A549 (cell line): ENCODE measurements at regions not wholly inside any gene's neighbourhood (a gene's known extent, or its start where the extent isn't known, plus 50 kb on each side); places are given as distances from the start of the nearest gene placed in this dataset.

ENCODE experiments used
- ATAC-seq, 2 experiments: fragments of 200-7000 bp in 1 of 2; fragments of >200 bp in 1 of 2; cut with Nextera tagmentation in 1 of 2; cut with Tn5 transposase in 1 of 2; 3 replicates each; pipeline versions ENCODE4 v1.8.0 to v1.9.1; 2018 to 2020; ENCODE audit warnings: mild to moderate bottlenecking in 1 of 2, moderate library complexity in 1 of 2
- CTCF ChIA-PET: fragments of 300-600 bp; sonication (Branson Sonifier 250); formaldehyde crosslinking; extraction: SDS; loops from one replicate; lab custom pipeline; 2021; ENCODE audit warnings: antibody characterized with exemption, inconsistent platforms; lab: Yijun Ruan, JAX
- POLR2A ChIA-PET: fragments of 350-600 bp; formaldehyde crosslinking; extraction: SDS; loops from one replicate; lab custom pipeline; 2021; ENCODE audit warnings: antibody characterized with exemption, inconsistent platforms; lab: Yijun Ruan, JAX
- DNase-seq, 2 experiments: peaks; one replicate each; pipeline versions ENCODE4 v3.0.0 to v3.0.0-alpha.2; 2011 to 2016; ENCODE audit warnings: low read depth in 1 of 2, low spot score in 1 of 2
- FAIRE-seq: peaks from 2 replicates; lab custom pipeline; 2011; peaks lifted over from hg19 to GRCh38; lab: Jason Lieb, UNC
- H3K27ac ChIP-seq, 2 experiments: fragments of >200 bp; sonication (Bioruptor Twin); formaldehyde crosslinking; 3 replicates each; pipeline ENCODE4 v1.5.1; 2016 to 2017
- H3K4me1 ChIP-seq: fragments of >200 bp; sonication (Bioruptor Twin); formaldehyde crosslinking; 3 replicates; pipeline ENCODE4 v1.6.1; 2016
- H3K4me2 ChIP-seq: fragments of >200 bp; sonication (Bioruptor Twin); formaldehyde crosslinking; 3 replicates; pipeline ENCODE4 v1.6.1; 2016
- H3K4me3 ChIP-seq: fragments of >200 bp; sonication (Bioruptor Twin); formaldehyde crosslinking; 3 replicates; pipeline ENCODE4 v1.5.1; 2016
- H3K9me3 ChIP-seq: fragments of >200 bp; sonication (Bioruptor Twin); formaldehyde crosslinking; 3 replicates; pipeline ENCODE4 v1.6.1; 2016
- CEBPB ChIP-seq, 2 experiments: fragments of >200 bp in 1 of 2; sonication (Bioruptor Twin) in 1 of 2; formaldehyde crosslinking in 1 of 2; IDR thresholded peaks; 2 replicates each; pipeline ENCODE4 v1.6.1; 2012 to 2016
- CHD4 ChIP-seq: fragments of 200-600 bp; sonication (generic); IDR thresholded peaks from 2 replicates; pipeline ENCODE4 v1.6.1; 2016; ENCODE audit warnings: antibody characterized with exemption, mild to moderate bottlenecking, borderline replicate concordance
- E2F6 ChIP-seq: IDR thresholded peaks from 2 replicates; pipeline ENCODE4 v1.6.1; 2012; ENCODE audit warnings: low read depth, borderline replicate concordance
- EHF ChIP-seq: fragments of 250-450 bp; sonication (Bioruptor Pico); IDR thresholded peaks from 2 replicates; pipeline ENCODE4 v1.5.0; 2020; ENCODE audit warnings: mild to moderate bottlenecking
- EHMT2 ChIP-seq: fragments of 200-600 bp; sonication (generic); IDR thresholded peaks from 2 replicates; pipeline ENCODE4 v1.6.1; 2016; ENCODE audit warnings: antibody characterized with exemption, low read depth, mild to moderate bottlenecking, moderate library complexity
- ELK1 ChIP-seq: fragments of 150-350 bp; IDR thresholded peaks from 2 replicates; pipeline ENCODE4 v1.6.1; 2014; ENCODE audit warnings: low read depth, mild to moderate bottlenecking, low read length
- EP300 ChIP-seq, 2 experiments: fragments of >200 bp; sonication (Bioruptor Twin); formaldehyde crosslinking; IDR thresholded peaks; 2 replicates in 1 of 2; 3 replicates in 1 of 2; pipeline ENCODE4 v1.6.1; 2016 to 2017
- GATA3 ChIP-seq: IDR thresholded peaks from 2 replicates; pipeline ENCODE4 v1.6.1; 2012; ENCODE audit warnings: borderline replicate concordance
- HDAC2 ChIP-seq: fragments of 200-600 bp; sonication (generic); IDR thresholded peaks from 2 replicates; pipeline ENCODE4 v1.6.1; 2016
- HES2 ChIP-seq: fragments of >200 bp; sonication (Bioruptor Twin); formaldehyde crosslinking; IDR thresholded peaks from 2 replicates; pipeline ENCODE4 v1.6.1; 2016
- HOXA7 ChIP-seq: fragments of 250-450 bp; sonication (Bioruptor Pico); IDR thresholded peaks from 2 replicates; pipeline ENCODE4 v1.5.0; 2020; ENCODE audit warnings: mild to moderate bottlenecking, moderate library complexity
- JUN ChIP-seq, 2 experiments: fragments of >200 bp; sonication (Bioruptor Twin); formaldehyde crosslinking; IDR thresholded peaks; 2 replicates in 1 of 2; 3 replicates in 1 of 2; pipeline ENCODE4 v1.6.1; 2016 to 2017
- KDM5A ChIP-seq: fragments of 200-600 bp; sonication (generic); IDR thresholded peaks from 2 replicates; pipeline ENCODE4 v1.6.1; 2016; ENCODE audit warnings: antibody characterized with exemption, mild to moderate bottlenecking
- MAFK ChIP-seq: fragments of 450-650 bp; IDR thresholded peaks from 2 replicates; pipeline ENCODE4 v1.6.1; 2014; ENCODE audit not compliant: partially characterized antibody
- MAZ ChIP-seq: fragments of 150-350 bp; IDR thresholded peaks from 2 replicates; pipeline ENCODE4 v1.6.1; 2014; ENCODE audit warnings: antibody characterized with exemption, low read depth, low read length, borderline replicate concordance
- POLR2A ChIP-seq: IDR thresholded peaks from 2 replicates; pipeline ENCODE4 v1.6.1; 2012; ENCODE audit warnings: mild to moderate bottlenecking, low read length
- RAD21 ChIP-seq, 2 experiments: fragments of >200 bp in 1 of 2; sonication (Bioruptor Twin) in 1 of 2; formaldehyde crosslinking in 1 of 2; IDR thresholded peaks in 1 of 2; conservative IDR thresholded peaks in 1 of 2; 2 replicates in 1 of 2; 3 replicates in 1 of 2; pipeline ENCODE4 v1.6.1; 2012 to 2018; ENCODE audit warnings: inconsistent platforms in 1 of 2
- RCOR1 ChIP-seq: fragments of 150-350 bp; IDR thresholded peaks from 2 replicates; pipeline ENCODE4 v1.6.1; 2014; ENCODE audit warnings: antibody characterized with exemption, low read length, low read depth
- SREBF2 ChIP-seq: fragments of 450-650 bp; IDR thresholded peaks from 2 replicates; pipeline ENCODE4 v1.6.1; 2014; ENCODE audit warnings: mild to moderate bottlenecking, moderate library complexity
- WGBS: methylation state at CpG from one replicate; pipeline ENCODE4 v1.1.6; 2017; ENCODE audit errors: missing lambda C conversion rate; 5-methylcytosine and 5-hydroxymethylcytosine counted together
- TF ChIP-seq, protein P1 (sequence below): fragments of 250-450 bp; sonication (Bioruptor Pico); IDR thresholded peaks from 2 replicates; pipeline ENCODE4 v1.5.0; 2021; ENCODE audit warnings: mild to moderate bottlenecking, moderate library complexity, borderline replicate concordance
- TF ChIP-seq, protein P2 (sequence below): fragments of 450-650 bp; IDR thresholded peaks from 2 replicates; pipeline ENCODE4 v1.6.1; 2014; ENCODE audit warnings: antibody characterized with exemption

DNA sequence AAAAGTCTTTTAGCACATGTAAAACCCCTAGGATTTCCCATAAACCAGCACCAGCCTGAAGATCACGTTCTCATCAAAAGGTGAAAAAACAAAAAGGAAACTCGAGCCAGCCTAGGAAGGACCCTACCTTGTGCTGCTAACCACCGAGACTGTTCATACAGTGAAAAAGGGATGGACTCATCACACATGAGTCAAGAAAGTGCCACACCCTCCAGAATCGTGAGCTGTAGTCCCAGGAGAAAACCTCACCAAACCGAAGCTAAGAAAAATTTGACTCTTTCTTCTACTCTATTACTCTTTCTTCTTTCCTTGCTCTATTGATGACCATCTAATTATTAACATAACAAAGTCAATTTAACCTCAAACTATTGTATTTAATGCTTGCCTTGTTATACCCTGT, 124.8 kb upstream of the USP9Y start:
- TF ChIP-seq HOXA7 (CRISPR knock-in tag) (no peak), ELK1 (no peak), GATA3 (no peak), E2F6 (no peak), KDM5A (no peak), RCOR1 (no peak), SREBF2 (no peak), POLR2A (no peak), CEBPB (IDR thresholded peaks at IDR 0.05) (no peak), EHMT2 (no peak), HDAC2 (no peak), RAD21 (conservative IDR thresholded peaks at IDR 0.05 in 1 of 2, IDR thresholded peaks at IDR 0.05 in 1 of 2) (no peak), HES2 (no peak), MAFK (no peak), EHF (no peak), JUN (IDR thresholded peaks at IDR 0.05) (no peak), CHD4 (no peak)
- TF ChIP-seq, protein P1, sequence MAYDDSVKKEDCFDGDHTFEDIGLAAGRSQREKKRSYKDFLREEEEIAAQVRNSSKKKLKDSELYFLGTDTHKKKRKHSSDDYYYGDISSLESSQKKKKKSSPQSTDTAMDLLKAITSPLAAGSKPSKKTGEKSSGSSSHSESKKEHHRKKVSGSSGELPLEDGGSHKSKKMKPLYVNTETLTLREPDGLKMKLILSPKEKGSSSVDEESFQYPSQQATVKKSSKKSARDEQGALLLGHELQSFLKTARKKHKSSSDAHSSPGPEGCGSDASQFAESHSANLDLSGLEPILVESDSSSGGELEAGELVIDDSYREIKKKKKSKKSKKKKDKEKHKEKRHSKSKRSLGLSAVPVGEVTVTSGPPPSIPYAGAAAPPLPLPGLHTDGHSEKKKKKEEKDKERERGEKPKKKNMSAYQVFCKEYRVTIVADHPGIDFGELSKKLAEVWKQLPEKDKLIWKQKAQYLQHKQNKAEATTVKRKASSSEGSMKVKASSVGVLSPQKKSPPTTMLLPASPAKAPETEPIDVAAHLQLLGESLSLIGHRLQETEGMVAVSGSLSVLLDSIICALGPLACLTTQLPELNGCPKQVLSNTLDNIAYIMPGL (CRISPR knock-in tag), result no peak
- TF ChIP-seq, protein P2, sequence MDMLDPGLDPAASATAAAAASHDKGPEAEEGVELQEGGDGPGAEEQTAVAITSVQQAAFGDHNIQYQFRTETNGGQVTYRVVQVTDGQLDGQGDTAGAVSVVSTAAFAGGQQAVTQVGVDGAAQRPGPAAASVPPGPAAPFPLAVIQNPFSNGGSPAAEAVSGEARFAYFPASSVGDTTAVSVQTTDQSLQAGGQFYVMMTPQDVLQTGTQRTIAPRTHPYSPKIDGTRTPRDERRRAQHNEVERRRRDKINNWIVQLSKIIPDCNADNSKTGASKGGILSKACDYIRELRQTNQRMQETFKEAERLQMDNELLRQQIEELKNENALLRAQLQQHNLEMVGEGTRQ, result no peak
- no peaks in the 10 kb centered on the region for H3K9me3 ChIP-seq
- WGBS, result 3% methylated on average over 5 of the region's 5 CpGs
- no peak for ATAC-seq
- H3K27ac ChIP-seq, result no peak overlapping the region
- no peak overlapping the region for H3K4me3 ChIP-seq
- DNase-seq, result no peak
- FAIRE-seq, result no peak
- ChIA-PET CTCF (no interaction called here), POLR2A (no interaction called here)
- no peaks in the 10 kb centered on the region for H3K4me1 ChIP-seq
- no peak overlapping the region for H3K4me2 ChIP-seq

DNA sequence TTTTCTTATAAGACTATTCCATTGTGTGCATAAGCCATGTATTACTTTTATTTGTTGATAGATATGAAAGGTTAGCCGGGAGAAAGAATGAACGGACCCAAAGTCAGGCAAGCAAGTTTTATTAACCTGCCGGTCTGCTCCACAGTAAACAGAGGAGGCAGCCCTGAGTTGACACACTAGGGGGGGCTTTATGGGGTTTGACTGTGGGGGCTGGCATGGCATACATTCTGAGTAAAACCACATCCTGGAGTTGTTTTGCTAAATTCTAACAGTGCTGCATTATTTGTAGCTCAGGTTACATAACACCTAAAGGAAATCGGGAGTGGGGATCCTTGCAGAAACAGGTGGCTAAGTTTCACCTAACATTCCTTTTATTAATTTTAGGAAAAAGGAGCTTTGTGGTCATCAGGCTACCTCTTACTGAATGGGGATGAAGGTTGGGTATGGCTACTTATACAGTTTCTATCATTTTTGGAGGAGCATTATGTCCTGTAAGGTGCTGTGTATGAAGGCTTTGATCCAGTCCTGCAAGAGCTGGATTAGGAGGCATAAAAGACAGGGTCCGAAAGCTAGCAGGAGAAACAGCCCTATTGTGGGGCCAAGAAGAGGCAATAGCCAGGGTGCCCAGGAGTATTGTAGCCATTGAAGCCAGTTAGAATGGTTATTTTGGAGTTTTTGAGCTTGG, 107.4 kb upstream of the USP9Y start:
- H3K27ac ChIP-seq, result no peak overlapping the region
- ATAC-seq, result no peak
- POLR2A ChIA-PET, result no interaction called here
- TF ChIP-seq HDAC2 (no peak), RAD21 (conservative IDR thresholded peaks at IDR 0.05 in 1 of 2, IDR thresholded peaks at IDR 0.05 in 1 of 2) (no peak), POLR2A (no peak), EP300 (IDR thresholded peaks at IDR 0.05) (no peak), MAZ (no peak), HOXA7 (CRISPR knock-in tag) (no peak)
- CTCF ChIA-PET, result no interaction called here
- DNase-seq, result no peak
- H3K4me2 ChIP-seq, result no peak overlapping the region
- H3K4me1 ChIP-seq, result no peaks in the 10 kb centered on the region
- 27% methylated on average over 4 of the region's 5 CpGs for WGBS
- FAIRE-seq, result no peak
- no peak overlapping the region for H3K4me3 ChIP-seq
- H3K9me3 ChIP-seq, result no peaks in the 10 kb centered on the region
